IMR-90 (cell line): ENCODE measurements at regions not wholly inside any gene's neighbourhood (a gene's known extent, or its start where the extent isn't known, plus 50 kb on each side); places are given as distances from the start of the nearest gene placed in this dataset.

Experiments
- ATAC-seq: fragments of 200-7000 bp; cut with Tn5 transposase; 2 replicates; pipeline ENCODE4 v1.9.1; 2020; ENCODE audit warnings: low read depth, mild to moderate bottlenecking, moderate library complexity
- BruUV-seq: library from RNA; stranded (reverse); fragments of 400-500 nt; replicated peaks from 2 replicates; lab custom pipeline; 2021; lab: Mats Ljungman, UMichigan
- CTCF ChIA-PET: fragments of 300-600 bp; formaldehyde crosslinking; extraction: SDS; loops from one replicate; lab custom pipeline; 2021; ENCODE audit warnings: antibody characterized with exemption; lab: Yijun Ruan, JAX
- POLR2A ChIA-PET: fragments of 300-600 bp; sonication (Branson Sonifier 250); formaldehyde crosslinking; loops from one replicate; lab custom pipeline; 2022; ENCODE audit warnings: antibody characterized with exemption; ENCODE audit not compliant: unreplicated experiment; lab: Charles Lee
- DNase-seq: peaks from one replicate; pipeline ENCODE4 v3.0.0; 2013
- H2AFZ ChIP-seq: replicated peaks from 2 replicates; pipeline ENCODE3; 2013; ENCODE audit warnings: low read length, mild to moderate bottlenecking; ENCODE audit not compliant: poor library complexity
- H2AK5ac ChIP-seq: 2 replicates; pipeline ENCODE4 v1.6.1; 2013; ENCODE audit warnings: low read depth, low read length, inconsistent platforms
- H2AK9ac ChIP-seq: replicated peaks from 2 replicates; pipeline ENCODE3; 2013; ENCODE audit warnings: mild to moderate bottlenecking, low read depth, low read length, moderate library complexity; ENCODE audit not compliant: poor library complexity
- H2BK120ac ChIP-seq: 2 replicates; pipeline ENCODE4 v1.6.1; 2013; ENCODE audit warnings: low read depth, low read length, inconsistent platforms
- H2BK15ac ChIP-seq: 3 replicates; pipeline ENCODE4 v1.6.1; 2013; ENCODE audit warnings: low read depth, low read length, inconsistent platforms
- H2BK20ac ChIP-seq: 2 replicates; pipeline ENCODE4 v1.6.1; 2013; ENCODE audit warnings: low read depth, mild to moderate bottlenecking, inconsistent platforms, low read length, moderate library complexity
- H2BK5ac ChIP-seq: 2 replicates; pipeline ENCODE4 v1.6.1; 2013; ENCODE audit warnings: mild to moderate bottlenecking, low read depth, low read length, inconsistent platforms; ENCODE audit not compliant: poor library complexity, severe bottlenecking
- H3K14ac ChIP-seq: replicated peaks from 2 replicates; pipeline ENCODE4 v1.6.1; 2013; ENCODE audit warnings: low read depth, low read length, inconsistent platforms
- H3K18ac ChIP-seq: 2 replicates; pipeline ENCODE4 v1.6.1; 2013; ENCODE audit warnings: low read depth, low read length, control low read depth
- H3K23ac ChIP-seq: 2 replicates; pipeline ENCODE4 v1.6.1; 2013; ENCODE audit warnings: low read depth, low read length, inconsistent platforms
- H3K27ac ChIP-seq: 2 replicates; pipeline ENCODE4 v1.5.1; 2013; ENCODE audit warnings: mild to moderate bottlenecking, control low read depth, low read length; ENCODE audit not compliant: insufficient read depth
- H3K27me3 ChIP-seq: 2 replicates; pipeline ENCODE4 v1.6.1; 2013; ENCODE audit warnings: low read length; ENCODE audit not compliant: control insufficient read depth, insufficient read depth
- H3K36me3 ChIP-seq: 2 replicates; pipeline ENCODE4 v1.6.1; 2013; ENCODE audit warnings: low read length, mixed read lengths; ENCODE audit not compliant: control insufficient read depth, insufficient read depth
- H3K4ac ChIP-seq: 2 replicates; pipeline ENCODE4 v1.6.1; 2013; ENCODE audit warnings: low read depth, low read length, inconsistent platforms
- H3K4me1 ChIP-seq: 2 replicates; pipeline ENCODE4 v1.6.1; 2013; ENCODE audit warnings: low read length, mixed read lengths; ENCODE audit not compliant: control insufficient read depth, insufficient read depth
- H3K4me2 ChIP-seq: 2 replicates; pipeline ENCODE4 v1.6.1; 2013; ENCODE audit warnings: low read depth, mild to moderate bottlenecking, control low read depth, low read length, moderate library complexity
- H3K4me3 ChIP-seq: 2 replicates; pipeline ENCODE4 v1.5.1; 2013; ENCODE audit warnings: low read depth, mild to moderate bottlenecking, control low read depth, low read length, moderate library complexity; ENCODE audit not compliant: insufficient read depth
- H3K56ac ChIP-seq: 2 replicates; pipeline ENCODE4 v1.6.1; 2013; ENCODE audit warnings: low read length, inconsistent platforms; ENCODE audit not compliant: insufficient read depth; ENCODE audit errors: extremely low read depth
- H3K79me1 ChIP-seq, 2 experiments: 2 replicates each; pipeline ENCODE4 v1.6.1; 2013; ENCODE audit warnings: low read length in 2 of 2, inconsistent platforms in 1 of 2, low read depth in 1 of 2
- H3K9ac ChIP-seq: 2 replicates; pipeline ENCODE4 v1.6.1; 2013; ENCODE audit warnings: low read depth, low read length, control low read depth
- H3K9me1 ChIP-seq: 2 replicates; pipeline ENCODE4 v1.6.1; 2013; ENCODE audit warnings: low read length, inconsistent platforms; ENCODE audit not compliant: insufficient read depth
- H3K9me3 ChIP-seq: 2 replicates; pipeline ENCODE4 v1.6.1; 2013; ENCODE audit warnings: low read length; ENCODE audit not compliant: control insufficient read depth, insufficient read depth
- H4K20me1 ChIP-seq: 2 replicates; pipeline ENCODE4 v1.6.1; 2013; ENCODE audit warnings: low read length, inconsistent platforms; ENCODE audit not compliant: insufficient read depth
- H4K5ac ChIP-seq: 2 replicates; pipeline ENCODE4 v1.6.1; 2013; ENCODE audit warnings: mild to moderate bottlenecking, low read depth, low read length, control low read depth
- H4K8ac ChIP-seq, 2 experiments: 2 replicates each; pipeline ENCODE4 v1.6.1; 2013; ENCODE audit warnings: low read depth in 2 of 2, low read length in 2 of 2, control low read depth in 1 of 2, inconsistent platforms in 1 of 2
- H4K91ac ChIP-seq: 2 replicates; pipeline ENCODE4 v1.6.1; 2013; ENCODE audit warnings: low read depth, low read length, inconsistent platforms; ENCODE audit not compliant: insufficient read depth
- CHD1 ChIP-seq: IDR thresholded peaks from 2 replicates; pipeline ENCODE4 v1.6.1; 2012; ENCODE audit warnings: low read depth, low read length, improper control_type of control experiment
- ELK1 ChIP-seq: fragments of 150-350 bp; IDR thresholded peaks from 2 replicates; pipeline ENCODE4 v1.6.1; 2016; ENCODE audit warnings: low read depth, mild to moderate bottlenecking, low read length, moderate library complexity, borderline replicate concordance
- MAZ ChIP-seq: IDR thresholded peaks from 2 replicates; pipeline ENCODE4 v1.6.1; 2012; ENCODE audit warnings: low read depth, mild to moderate bottlenecking, low read length, improper control_type of control experiment, moderate library complexity, borderline replicate concordance
- POLR2A ChIP-seq: IDR thresholded peaks from 2 replicates; pipeline ENCODE4 v1.6.1; 2012; ENCODE audit warnings: mild to moderate bottlenecking, low read depth, low read length
- RFX5 ChIP-seq: IDR thresholded peaks from 2 replicates; pipeline ENCODE4 v1.8.0; 2012; ENCODE audit warnings: low read depth, mild to moderate bottlenecking, low read length, moderate library complexity
- USF2 ChIP-seq: fragments of 150-350 bp; IDR thresholded peaks from 2 replicates; pipeline ENCODE4 v1.6.1; 2017; ENCODE audit warnings: mild to moderate bottlenecking, antibody characterized with exemption, low read length, low read depth
- WGBS, 2 experiments: methylation state at CpG; one replicate each; pipeline versions ENCODE4 v1.1.5 to v1.1.7; 2013; ENCODE audit warnings: missing lambda C conversion rate in 2 of 2; ENCODE audit not compliant: insufficient read length in 1 of 2; ENCODE audit errors: extremely low coverage in 2 of 2; 5-methylcytosine and 5-hydroxymethylcytosine counted together
- dilution Hi-C: fragments of 300-500 bp; cut with HindIII; formaldehyde crosslinking; loops from one replicate; pipeline ENCODE4 v1.14.3; 2018; ENCODE audit warnings: low sequenced_read_pairs; ENCODE audit not compliant: unreplicated experiment
- in situ Hi-C: fragments of 300-500 bp; cut with MboI; formaldehyde crosslinking; loops from 3 replicates; pipeline ENCODE4 v1.14.3; 2019; ENCODE audit warnings: low sequenced_read_pairs, inconsistent platforms, mixed read lengths
- intact Hi-C: fragments of 100-400 bp; cut with micrococcal nuclease; formaldehyde crosslinking; loops from 2 replicates; pipeline ENCODE4 v1.10.0; 2022

- ATAC-seq (no peak), DNase-seq (no peak)
- no peak overlapping the region for H2BK15ac ChIP-seq
- H4K5ac ChIP-seq, result no peak overlapping the region
- H3K4me1 ChIP-seq, result no peaks in the 10 kb centered on the region
- BruUV-seq, result no TSS peak
- H3K56ac ChIP-seq, result no peak overlapping the region
- no peak overlapping the region for H3K27ac ChIP-seq
- POLR2A ChIA-PET, result no interaction called here
- TF ChIP-seq USF2 (no peak), ELK1 (no peak), POLR2A (no peak), MAZ (no peak), CHD1 (no peak), RFX5 (no peak)
- H3K9ac ChIP-seq, result no peak overlapping the region
- H2BK5ac ChIP-seq, result no peak overlapping the region
- no peaks in the 10 kb centered on the region for H3K9me1 ChIP-seq
- no peak overlapping the region for H2BK20ac ChIP-seq
- no peak overlapping the region for H3K4me3 ChIP-seq
- no peaks in the 10 kb centered on the region for H4K20me1 ChIP-seq
- H3K9me3 ChIP-seq, result no peaks in the 10 kb centered on the region
- CTCF ChIA-PET, result no interaction called here
- H2AK9ac ChIP-seq, result no peak overlapping the region
- H2AK5ac ChIP-seq, result no peak overlapping the region
- H3K4me2 ChIP-seq, result no peak overlapping the region
- no peak overlapping the region for H3K14ac ChIP-seq
- H3K23ac ChIP-seq, result no peak overlapping the region
- no peak overlapping the region for H4K91ac ChIP-seq
- H3K36me3 ChIP-seq, result no peaks in the 10 kb centered on the region
- H3K4ac ChIP-seq, result no peak overlapping the region
- no peaks in the 10 kb centered on the region; the same call in 1 of the 2 replicates for H3K27me3 ChIP-seq
- H3K79me1 ChIP-seq, result no peaks in the 10 kb centered on the region
- intact Hi-C loops (no loop called here), in situ Hi-C loops (no loop called here), dilution Hi-C loops (no loop called here)
- no peak overlapping the region for H2AFZ ChIP-seq
- no peak overlapping the region for H2BK120ac ChIP-seq
- no CpG with 5 or more reads among the region's 3 CpGs for WGBS, 2 experiments
- H4K8ac ChIP-seq, result no peak overlapping the region
- no peak overlapping the region for H3K18ac ChIP-seq
Measured at GRCh38 chr15:37678124-37678523, 256.3 kb upstream of the TMCO5A start.
